ELR (cell line): ENCODE measurements at regions not wholly inside any gene's neighbourhood (a gene's known extent, or its start where the extent isn't known, plus 50 kb on each side); places are given as distances from the start of the nearest gene placed in this dataset.
A peak's percentile ranks its signal among the peaks of the same experiment; 100 is the strongest.
"Not testable (repeated sequence)": the region's sequence is repeated elsewhere in the genome, so short reads cannot be mapped to it uniquely, and the experiment has no call there.

ENCODE experiments used
- DNase-seq: peaks from one replicate; pipeline ENCODE4 v3.0.0-alpha.2; 2015; ENCODE audit warnings: low read depth

DNA sequence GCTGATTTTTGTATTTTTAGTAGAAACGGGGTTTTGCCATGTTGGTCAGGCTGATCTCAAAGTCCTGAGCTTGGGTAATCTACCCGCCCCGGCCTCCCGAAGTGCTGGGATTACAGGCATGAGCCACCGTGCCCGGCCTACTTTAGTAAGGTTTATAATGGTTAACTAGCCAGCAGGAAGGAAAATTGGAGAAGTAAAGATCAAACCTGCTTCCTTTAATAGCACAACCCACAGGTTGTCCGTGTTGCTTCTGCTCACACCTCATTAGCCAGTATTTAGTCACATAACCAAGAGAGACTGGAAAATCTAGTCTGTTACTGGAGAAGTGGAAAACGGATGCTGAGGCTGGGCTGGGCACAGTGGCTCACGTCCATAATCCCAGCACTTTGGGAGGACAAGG is 51.9 kb upstream of the TBL1XR1 start:
- no peak for DNase-seq

DNA sequence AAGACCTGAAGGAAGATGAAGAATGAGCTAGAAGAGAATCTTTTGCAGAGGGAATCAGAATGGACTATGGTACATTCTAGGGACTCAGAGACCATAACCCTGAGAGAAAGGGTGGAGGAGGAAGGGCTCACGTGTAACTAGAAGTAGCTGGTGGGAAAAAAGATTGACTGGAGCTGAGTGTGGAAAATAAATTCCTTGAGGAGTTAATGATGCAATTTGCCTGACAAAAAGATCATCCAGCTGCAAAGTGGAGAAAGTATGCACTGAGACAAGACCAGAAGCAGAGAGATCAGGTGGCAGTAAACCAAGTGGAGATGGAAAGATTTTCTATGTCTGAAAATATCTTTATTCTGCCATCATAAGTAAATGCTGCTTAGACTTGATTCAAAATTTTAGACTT is 52.9 kb upstream of the TBL1XR1 start:
- DNase-seq: no peak

DNA sequence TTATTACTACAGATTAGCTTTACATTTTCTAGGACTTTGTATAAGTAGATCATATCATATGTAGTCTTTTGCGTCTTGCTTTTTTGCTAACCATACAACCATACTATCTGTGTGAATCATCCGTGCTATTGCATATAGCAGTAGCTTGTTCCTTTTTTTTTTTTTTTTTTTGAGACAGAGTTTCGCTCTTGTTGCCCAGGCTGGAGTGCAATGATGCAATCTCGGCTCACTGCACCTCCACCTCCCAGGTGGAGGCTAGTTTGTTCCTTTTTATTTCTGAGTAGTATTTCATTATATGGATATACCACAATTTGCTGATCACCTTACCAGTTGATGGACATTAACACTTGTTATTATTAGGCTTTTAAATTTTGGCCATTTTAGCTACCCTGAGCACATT is 54.5 kb upstream of the TBL1XR1 start:
- DNase-seq: no peak

DNA sequence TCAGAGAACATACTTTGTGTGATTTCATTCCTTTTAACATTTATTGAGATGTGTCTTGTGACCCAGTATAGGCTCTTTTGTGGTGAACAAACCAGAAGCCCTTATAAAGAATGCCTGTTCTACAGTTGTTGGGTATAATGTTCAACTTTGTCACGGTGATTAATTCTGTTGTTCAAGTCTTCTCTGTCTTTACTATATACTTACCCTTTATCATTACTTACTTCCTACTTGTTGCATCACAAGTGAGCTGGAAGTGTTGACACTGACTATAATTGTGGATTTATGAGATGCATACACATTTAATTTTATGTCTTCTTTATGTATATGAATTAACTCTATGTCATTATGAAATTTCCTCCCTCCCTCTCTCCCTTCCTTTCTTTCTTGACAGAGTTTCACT is 59.7 kb upstream of the TBL1XR1 start:
- no peak for DNase-seq

DNA sequence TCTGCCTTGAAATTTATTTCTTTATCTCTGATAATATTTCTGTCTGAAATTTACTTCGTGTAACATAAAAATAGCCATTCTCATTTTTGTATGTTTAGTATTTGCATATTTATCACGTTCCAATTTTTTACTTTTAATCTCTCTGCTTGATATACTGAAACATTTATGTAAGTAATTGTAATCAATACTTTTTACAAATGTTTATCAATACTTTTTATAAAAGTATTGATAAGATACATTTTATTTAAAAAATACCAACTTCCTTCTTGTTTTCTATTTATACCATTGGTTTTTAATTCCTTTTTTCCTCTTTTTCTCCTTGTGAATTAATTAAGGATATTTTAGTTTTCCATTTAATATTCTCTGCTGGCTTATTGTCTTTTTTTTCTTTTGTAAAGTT is 60.3 kb upstream of the TBL1XR1 start:
- DNase-seq: no peak

DNA sequence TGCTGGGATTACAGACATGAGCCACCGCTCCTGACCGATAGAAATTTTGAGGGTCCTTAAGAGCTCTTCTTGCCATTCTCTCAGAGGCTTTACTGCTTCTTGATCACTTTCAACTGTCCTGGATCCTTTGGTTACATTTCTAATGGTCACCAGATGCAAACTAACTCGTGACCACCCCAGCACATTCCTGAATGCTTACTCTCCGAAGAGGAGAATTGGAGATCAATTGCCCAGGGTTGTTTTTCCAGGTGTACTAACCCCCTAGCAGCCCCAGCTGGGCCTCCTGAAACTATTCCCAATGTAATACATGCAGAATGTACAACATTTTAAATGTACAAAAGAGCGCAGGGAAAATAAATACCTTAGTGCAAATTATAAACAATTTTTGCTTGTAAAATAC is 65.1 kb upstream of the TBL1XR1 start:
- DNase-seq: no peak

DNA sequence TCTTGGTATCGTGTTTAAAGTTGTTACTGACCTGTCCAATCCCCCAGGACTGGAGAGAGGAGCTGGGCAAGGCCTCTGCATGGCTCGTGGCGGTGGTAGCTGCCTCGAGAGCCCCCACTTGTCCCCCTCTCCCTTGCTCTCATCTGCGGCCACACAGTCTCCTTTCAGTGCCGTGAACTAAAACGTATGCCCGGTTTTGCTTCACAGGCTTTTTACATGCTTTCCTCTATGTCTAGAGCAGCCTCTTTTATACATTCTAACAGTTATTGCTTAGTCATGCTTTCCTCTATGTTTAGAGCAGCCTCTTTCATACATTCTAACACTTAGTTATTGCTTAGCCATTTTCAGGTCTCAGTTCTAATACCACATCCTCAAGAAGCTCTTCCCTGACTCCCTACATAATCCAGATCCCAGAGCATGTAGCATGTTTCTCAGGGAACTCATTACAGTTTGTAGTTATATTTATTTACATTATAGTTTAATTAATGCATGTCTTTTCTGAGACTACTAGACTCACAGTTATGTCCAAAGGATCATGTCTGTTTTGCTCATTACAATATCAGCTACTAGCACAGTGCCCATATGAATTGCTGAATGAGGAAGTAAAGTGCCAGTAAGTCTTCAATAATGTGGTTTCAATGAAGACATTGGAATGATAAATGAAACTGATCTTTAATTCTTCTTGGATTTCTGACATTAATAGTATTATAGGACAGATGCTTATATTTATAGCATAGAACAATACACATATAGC is 66.5 kb upstream of the TBL1XR1 start:
- no peak for DNase-seq

DNA sequence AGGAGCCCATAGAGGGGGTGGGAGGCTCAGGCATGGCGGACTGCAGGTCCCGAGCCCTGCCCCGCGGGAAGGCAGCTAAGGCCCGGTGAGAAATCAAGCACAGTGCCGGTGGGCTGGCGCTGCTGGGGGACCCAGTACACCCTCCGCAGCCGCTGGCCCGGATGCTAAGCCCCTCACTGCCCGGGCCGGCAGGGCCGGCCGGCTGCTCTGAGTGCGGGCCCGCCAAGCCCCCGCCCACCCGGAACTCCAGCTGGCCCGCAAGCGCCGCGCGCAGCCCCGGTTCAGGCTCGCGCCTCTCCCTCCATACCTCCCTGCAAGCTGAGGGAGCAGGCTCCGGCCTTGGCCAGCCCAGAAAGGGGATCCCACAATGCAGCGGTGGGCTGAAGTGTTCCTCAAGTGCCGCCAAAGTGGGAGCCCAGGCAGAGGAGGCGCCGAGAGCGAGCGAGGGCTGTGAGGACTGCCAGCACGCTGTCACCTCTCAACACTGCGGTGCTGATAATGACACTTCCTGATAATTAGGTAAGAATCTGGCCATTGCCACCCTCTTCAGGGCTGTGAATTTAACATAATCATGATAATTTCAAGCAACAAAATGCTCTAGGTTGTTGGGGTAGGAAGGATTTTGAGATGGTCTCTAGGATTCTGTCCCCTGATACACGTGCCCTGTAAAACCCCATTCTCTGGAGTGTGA is 74.7 kb upstream of the TBL1XR1 start:
- DNase-seq: not testable (repeated sequence)

DNA sequence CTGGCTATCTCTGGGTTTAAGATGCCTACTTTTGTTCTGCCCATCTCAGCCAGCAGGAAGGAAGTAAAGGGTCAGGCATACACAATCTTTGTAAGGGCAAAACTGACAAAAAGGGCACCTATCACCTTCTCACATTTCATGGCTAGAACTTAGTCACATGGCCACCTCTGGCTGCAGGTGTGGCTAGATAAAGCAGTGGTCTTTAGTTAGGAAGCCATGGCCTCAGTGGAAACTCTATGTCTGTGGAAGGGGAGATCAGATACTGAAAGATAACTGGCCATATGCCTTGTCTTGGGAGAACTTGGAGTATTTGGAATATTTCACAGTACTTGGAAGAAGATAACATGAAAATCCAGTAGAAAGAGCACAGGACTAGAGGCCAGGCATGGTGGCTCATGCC is 80.7 kb upstream of the TBL1XR1 start:
- DNase-seq: no peak

DNA sequence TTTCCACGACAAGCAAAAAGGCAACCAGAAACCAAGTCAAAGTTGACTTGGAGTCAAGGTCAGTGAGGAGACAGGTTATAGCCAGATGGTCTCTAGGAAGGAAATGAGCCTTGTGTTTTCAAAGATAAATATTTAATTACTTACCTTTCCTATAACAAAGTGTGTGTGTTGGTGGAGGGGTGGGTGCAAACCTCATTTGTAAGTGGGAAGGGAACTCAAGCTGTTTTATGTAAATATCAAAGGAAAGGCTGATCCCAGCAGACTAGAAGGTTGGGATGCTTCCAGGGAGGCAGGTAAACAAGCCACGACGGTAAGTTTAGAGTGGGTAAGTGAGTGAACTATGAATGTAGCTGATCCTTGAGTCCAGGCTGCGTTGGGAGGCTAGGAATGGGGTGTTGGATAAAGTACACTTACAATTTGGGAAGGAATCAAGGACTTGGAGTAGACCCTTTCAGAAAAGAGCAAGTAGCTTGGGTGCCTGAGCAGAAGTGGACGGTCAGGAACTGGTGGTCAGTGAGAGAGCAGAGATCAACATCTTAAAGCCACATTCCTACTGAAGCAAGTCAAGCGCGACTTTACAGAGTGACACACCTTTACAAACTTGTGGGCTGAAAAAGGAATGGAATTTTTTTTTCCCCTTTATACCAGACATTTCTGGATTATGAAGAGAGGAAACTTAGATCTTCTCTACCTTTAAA is 82.0 kb upstream of the TBL1XR1 start:
- no peak for DNase-seq

DNA sequence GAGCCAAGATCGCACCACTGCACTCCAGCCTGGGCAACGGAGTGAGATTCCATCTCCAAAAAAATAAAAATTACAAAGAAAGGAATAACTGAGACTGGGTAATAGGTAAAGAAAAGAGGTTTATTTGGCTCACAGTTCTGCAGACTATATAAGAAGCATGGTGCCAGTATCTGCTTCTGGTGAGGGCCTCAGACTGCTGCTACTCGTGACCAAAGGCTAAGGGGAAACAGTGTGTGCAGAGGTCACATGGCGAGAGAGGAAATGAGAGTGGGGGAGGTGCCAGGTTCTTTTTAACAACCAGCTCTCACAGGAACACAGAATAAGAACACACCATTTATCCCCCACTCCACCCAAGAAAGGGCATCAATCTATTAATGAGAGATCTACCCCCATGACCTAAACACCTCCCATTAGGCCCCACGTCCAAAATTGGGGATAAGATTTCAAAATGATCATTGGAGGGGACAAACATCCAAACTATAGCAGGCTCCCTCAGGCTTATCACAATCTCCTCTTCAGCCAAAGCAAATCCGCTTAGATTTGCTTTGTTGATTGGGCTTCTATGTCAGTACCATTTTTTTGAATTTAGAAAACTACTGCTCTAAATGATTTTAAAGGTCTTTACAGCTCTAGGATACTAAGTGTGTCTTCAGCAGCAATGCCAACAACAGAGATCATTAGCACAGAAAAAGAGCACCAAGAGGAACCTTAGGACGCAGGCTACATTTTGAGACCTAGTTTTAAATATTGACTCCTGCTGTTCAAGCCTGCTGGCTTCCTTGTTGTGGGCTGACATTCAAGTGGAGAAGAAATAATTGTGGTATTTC is 84.2 kb upstream of the TBL1XR1 start:
- DNase-seq: no peak

DNA sequence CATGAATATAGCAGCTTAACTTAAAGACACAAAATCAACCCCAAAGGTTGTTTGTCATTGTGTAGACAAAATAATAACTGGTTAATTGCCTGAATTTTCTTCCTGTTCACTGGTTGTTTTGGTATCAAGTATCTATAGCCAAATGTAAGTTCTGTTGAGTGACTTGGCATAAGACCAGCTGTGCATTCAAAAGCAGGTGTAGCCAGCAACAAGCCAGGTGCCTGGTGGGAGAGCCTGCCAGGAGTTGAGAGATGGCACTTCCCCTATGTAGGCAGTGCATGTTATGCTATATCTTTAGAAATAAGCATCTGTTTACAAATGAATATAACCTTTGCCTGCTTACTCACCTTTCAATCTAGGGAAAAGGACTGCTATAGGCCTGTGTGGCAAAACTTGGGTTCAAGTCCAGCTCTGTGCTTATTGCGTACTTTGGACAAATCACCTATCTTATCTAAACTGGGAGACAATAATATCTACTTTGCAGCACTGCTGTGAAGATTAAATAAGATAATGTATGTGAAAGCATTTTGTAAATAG is 84.9 kb upstream of the TBL1XR1 start:
- no peak for DNase-seq

DNA sequence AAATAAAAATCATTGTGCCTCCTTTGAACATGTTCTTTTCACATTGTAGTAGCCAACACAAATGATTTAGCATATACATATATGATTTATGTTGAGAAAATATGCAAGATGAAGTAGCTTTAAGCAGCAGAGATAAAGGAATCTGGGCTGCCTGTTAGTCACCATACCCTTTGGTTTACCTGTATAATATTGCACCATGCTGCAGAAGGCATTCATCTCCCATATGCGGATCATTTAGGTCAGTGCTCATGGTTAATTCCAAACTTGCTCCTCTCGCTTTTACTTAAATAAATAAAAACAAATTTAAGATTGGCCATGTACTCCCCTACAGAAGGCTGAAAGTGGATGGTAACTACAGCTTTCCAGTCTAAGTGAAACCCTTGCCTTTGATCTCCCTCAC is 86.7 kb upstream of the TBL1XR1 start:
- no peak for DNase-seq

DNA sequence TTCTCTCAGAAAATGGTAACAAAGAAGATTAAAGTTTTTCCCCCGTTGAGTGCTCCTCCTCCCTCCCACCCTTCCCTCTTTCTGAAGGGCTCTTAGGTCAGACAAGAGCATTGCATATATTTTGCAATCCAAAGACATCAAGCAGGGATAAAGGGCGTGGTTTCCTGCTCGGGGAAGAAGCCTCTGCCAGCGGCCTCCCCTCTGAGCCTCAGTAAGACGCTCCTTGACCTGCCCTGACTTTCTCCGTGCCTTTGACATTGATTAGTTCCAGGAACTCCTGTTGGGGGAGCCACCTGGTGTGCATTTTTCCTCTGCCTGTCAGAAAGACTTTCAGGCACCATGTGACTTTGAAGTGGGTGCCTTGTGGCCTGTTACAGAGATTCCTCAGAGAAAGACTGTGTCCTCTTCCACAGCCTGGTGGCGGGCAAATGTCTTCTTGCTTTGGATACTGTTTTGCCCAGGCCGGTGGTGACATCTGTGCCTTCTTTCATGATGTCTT is 87.2 kb upstream of the TBL1XR1 start:
- DNase-seq: peak; percentile 36

DNA sequence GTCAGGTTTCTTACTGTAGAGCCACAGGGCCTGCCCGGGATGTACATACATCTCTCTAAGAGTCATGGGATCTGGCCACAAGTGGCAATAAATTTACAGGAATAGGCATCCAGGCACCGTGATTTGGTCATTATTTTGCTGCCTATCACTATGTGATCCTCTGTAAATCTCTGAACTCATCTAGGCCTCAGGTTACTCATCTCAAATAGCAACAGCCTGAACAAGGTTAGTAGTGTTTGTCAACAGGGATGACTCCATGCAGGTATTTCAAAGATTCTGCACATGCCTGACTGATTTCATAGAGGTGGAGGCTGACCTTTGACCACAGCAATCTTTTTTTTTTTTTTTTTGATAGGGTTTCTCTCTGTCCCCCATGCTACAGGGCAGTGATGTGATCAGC is 88.8 kb upstream of the TBL1XR1 start:
- DNase-seq: no peak

DNA sequence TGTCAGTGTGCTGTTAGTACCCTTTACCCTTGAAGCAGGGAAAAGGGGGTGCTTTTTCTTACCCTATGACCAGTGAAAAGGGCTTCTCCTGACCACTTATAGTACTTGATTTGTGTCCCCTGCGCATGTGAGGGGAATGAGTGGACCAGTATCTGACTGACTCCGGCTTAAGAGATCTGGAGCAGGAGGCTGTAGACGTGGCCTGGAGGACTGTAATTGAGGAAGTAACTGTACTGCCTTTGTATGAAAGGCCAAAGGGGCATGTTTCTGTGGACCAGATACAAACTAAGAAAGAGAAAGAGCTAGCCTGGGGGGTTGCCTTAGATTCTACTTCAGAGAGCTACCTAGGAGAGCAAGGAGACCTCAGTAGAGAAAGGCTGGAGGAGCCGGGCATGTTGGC is 89.9 kb upstream of the TBL1XR1 start:
- no peak for DNase-seq

DNA sequence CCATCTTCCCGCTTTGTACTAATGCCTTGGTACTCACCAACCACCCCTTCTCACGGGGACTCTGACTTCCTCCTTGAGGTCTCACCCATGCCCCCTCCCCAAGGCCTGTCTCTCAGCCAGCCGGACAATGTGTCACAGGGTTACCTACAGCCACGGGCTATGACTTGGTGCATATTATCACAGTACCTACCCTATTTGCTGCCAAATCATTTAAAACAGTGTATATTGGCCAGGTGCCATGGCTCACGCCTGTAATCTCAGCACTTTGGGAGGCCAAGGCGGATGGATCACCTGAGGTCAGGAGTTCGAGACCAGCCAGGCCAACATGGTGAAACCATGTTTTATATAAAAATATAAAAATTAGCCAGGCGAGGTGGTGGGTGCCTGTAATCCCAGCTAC is 93.4 kb upstream of the TBL1XR1 start:
- no peak for DNase-seq

DNA sequence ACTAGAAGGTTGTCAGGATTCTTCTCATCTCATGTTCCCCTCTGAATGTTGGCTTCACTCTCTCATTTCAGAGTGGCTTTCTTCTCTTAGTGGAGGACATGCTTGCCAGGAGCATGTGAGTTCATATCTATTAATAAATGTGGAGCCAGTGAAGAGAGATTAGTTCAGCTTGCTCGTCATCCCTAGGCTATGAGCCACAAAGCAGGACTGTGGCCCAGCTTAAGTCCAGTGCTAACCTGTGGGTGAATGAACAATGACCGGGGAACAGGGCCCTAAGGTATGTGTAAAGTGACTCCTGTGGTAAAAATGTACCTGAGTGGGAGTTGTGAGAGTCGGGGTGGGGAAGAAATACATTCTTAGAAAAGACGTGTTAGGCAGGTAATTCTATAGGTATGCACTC is 96.9 kb upstream of the TBL1XR1 start:
- DNase-seq: no peak

DNA sequence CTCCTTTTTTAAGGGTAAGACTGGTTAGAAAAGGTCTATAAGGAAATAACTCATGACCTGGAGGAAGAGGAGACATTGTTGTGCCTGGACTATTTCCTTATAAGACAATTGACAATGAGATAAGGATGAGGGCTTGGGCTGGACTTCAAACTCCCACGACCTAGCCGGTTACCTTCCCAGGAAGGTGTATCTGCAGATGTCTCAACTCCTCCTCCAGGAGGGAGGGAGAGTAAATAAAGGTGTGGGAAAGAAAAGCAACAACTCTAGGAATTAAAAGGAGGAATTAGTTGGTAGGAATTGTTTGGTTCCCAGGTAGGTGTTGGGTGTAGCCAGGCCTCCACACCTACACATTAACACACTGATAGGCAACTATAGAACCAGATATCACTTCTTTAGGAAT is 97.8 kb upstream of the TBL1XR1 start:
- no peak for DNase-seq

DNA sequence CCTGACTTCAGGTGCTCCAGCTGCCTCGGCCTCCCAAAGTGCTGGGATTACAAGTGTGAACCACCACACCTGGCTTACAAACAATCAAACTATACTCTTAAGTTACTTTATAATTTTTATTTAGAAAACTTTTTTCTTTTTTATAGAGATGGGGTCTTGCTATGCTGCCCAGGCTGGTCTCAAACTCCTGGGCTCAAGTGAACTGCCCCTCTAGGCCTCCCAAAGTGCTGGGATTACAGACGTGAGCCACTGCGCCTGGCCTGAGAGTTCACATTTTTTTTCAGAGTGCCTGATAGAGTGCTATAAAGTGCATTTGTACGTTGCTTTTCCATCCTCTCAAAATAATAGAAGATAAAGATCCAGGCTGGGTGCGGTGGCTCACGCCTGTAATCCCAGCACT is 102.0 kb upstream of the TBL1XR1 start:
- no peak for DNase-seq

DNA sequence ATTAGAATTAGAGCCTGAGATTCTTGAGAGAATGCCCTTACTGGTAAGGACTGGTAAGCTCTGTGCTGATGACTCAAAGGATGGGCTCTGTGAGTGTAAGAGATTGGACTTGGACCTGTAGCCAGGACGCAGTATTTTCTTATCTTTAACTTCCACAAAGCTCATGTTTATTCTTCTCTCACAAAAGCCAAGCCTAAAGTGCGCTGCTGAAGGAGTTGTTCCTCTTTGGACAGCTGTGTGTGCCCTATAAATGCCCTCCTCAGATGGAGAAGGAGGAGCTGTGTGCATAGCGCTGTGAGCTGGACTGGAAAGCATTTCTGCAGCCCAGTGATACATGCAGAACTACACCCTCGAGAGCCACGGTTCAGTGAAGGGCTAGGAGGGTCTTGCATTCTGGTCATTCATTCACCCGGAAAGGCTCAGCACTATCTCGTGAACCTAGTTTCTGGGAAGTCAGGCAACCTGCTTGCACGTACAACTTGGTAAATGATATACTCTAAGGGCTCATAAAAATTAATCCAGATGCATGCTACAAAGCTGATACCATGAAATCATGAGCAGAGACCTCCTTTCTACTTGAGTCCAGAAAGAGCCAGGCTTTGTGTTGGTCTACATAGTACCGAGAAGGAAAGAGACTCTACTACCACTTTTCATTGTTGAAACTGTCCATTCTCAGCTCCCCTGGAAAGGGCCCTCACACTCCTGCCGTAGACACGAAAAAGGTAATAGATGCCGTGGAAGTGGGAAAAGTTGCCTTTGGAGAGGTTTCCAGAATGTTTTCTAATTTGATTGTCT is 103.0 kb upstream of the TBL1XR1 start:
- peak; percentile 31 for DNase-seq
